Activated T-cell treated with anti-CD3 and anti-CD28 coated beads, Interleukin-2, amount 50 U/mL, for 24 hours (primary cell): ENCODE measurements at regions not wholly inside any gene's neighbourhood (a gene's known extent, or its start where the extent isn't known, plus 50 kb on each side); places are given as distances from the start of the nearest gene placed in this dataset.

Source experiments
- DNase-seq: peaks from one replicate; pipeline ENCODE4 v3.0.0-alpha.2; 2020
- H3K27ac Mint-ChIP-seq: 2 replicates; pipeline ENCODE4 v1.8.0; 2020; ENCODE audit warnings: mild to moderate bottlenecking, mixed read lengths
- H3K27me3 Mint-ChIP-seq: 2 replicates; pipeline ENCODE4 v1.8.0; 2020; ENCODE audit warnings: mixed read lengths
- H3K36me3 Mint-ChIP-seq: 2 replicates; pipeline ENCODE4 v1.8.0; 2020; ENCODE audit warnings: low read depth, mixed read lengths
- H3K4me1 Mint-ChIP-seq: 2 replicates; pipeline ENCODE4 v1.8.0; 2020; ENCODE audit warnings: low read depth, mixed read lengths
- H3K4me3 Mint-ChIP-seq: 2 replicates; pipeline ENCODE4 v1.8.0; 2020; ENCODE audit warnings: mild to moderate bottlenecking, moderate library complexity, mixed read lengths
- H3K9me3 Mint-ChIP-seq: 2 replicates; pipeline ENCODE4 v1.8.0; 2020; ENCODE audit warnings: mixed read lengths

GRCh38 chr5:116663081-116663480, 88.5 kb upstream of the SEMA6A start:
- no peak for DNase-seq
- H3K9me3 Mint-ChIP-seq, result peaks cover 3% of the 10 kb centered on the region
- no peak overlapping the region for H3K27ac Mint-ChIP-seq
- no peaks in the 10 kb centered on the region for H3K4me1 Mint-ChIP-seq
- no peaks in the 10 kb centered on the region for H3K36me3 Mint-ChIP-seq
- H3K27me3 Mint-ChIP-seq, result peaks cover 3% of the 10 kb centered on the region
- no peak overlapping the region for H3K4me3 Mint-ChIP-seq

- no peak overlapping the region for H3K4me3 Mint-ChIP-seq
- peaks cover 9% of the 10 kb centered on the region for H3K27me3 Mint-ChIP-seq
- H3K9me3 Mint-ChIP-seq, result peaks cover 3% of the 10 kb centered on the region
- no peaks in the 10 kb centered on the region for H3K36me3 Mint-ChIP-seq
- DNase-seq, result no peak
- H3K27ac Mint-ChIP-seq, result no peak overlapping the region
- no peaks in the 10 kb centered on the region for H3K4me1 Mint-ChIP-seq
These were observed 86.8 kb upstream of the SEMA6A start for GRCh38 chr5:116661419-116661818.

GRCh38 chr5:116660929-116661328, 86.3 kb upstream of the SEMA6A start:
- Mint-ChIP-seq H3K4me3 (no peak overlapping the region), H3K27ac (no peak overlapping the region), H3K27me3 (peaks cover 9% of the 10 kb centered on the region), H3K9me3 (peaks cover 3% of the 10 kb centered on the region), H3K36me3 (no peaks in the 10 kb centered on the region), H3K4me1 (no peaks in the 10 kb centered on the region)
- no peak for DNase-seq

GRCh38 chr5:116658830-116659229, 84.2 kb upstream of the SEMA6A start:
- Mint-ChIP-seq H3K36me3 (no peaks in the 10 kb centered on the region), H3K9me3 (peaks cover 3% of the 10 kb centered on the region), H3K4me1 (no peaks in the 10 kb centered on the region), H3K27ac (no peak overlapping the region), H3K4me3 (no peak overlapping the region), H3K27me3 (peaks cover 6% of the 10 kb centered on the region)
- DNase-seq, result no peak

GRCh38 chr5:116658141-116658540, 83.5 kb upstream of the SEMA6A start:
- Mint-ChIP-seq H3K27me3 (peaks cover 6% of the 10 kb centered on the region), H3K4me3 (no peak overlapping the region), H3K36me3 (no peaks in the 10 kb centered on the region), H3K9me3 (peaks cover 3% of the 10 kb centered on the region), H3K27ac (no peak overlapping the region), H3K4me1 (no peaks in the 10 kb centered on the region)
- no peak for DNase-seq

DNA sequence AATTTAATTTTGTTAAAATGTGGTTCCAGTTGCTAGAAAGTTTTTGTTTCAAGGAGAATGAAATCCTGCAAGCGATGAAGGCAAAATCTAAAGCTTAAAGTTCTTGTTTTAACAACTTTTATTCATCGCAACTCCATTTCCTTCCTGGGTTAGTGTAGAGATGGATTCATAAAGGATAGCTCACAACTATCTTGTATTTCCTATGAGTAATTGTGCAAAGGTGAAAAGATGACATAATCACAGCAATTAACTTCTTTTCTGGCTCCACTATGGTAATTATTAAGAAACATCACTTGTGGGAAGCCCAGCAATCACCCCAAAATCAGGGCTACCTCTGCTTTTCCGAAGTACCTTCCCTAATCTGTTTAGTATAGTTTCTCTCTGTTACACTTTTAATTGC, 80.8 kb upstream of the SEMA6A start:
- Mint-ChIP-seq H3K4me3 (no peak overlapping the region), H3K4me1 (no peaks in the 10 kb centered on the region), H3K27ac (no peak overlapping the region), H3K27me3 (peaks cover 10% of the 10 kb centered on the region), H3K9me3 (no peaks in the 10 kb centered on the region), H3K36me3 (no peaks in the 10 kb centered on the region)
- DNase-seq, result no peak

- Mint-ChIP-seq H3K27me3 (peaks cover 10% of the 10 kb centered on the region), H3K36me3 (no peaks in the 10 kb centered on the region), H3K27ac (no peak overlapping the region), H3K4me3 (no peak overlapping the region), H3K9me3 (no peaks in the 10 kb centered on the region), H3K4me1 (no peaks in the 10 kb centered on the region)
- DNase-seq, result no peak
These were observed 80.3 kb upstream of the SEMA6A start for GRCh38 chr5:116654925-116655324.

DNA sequence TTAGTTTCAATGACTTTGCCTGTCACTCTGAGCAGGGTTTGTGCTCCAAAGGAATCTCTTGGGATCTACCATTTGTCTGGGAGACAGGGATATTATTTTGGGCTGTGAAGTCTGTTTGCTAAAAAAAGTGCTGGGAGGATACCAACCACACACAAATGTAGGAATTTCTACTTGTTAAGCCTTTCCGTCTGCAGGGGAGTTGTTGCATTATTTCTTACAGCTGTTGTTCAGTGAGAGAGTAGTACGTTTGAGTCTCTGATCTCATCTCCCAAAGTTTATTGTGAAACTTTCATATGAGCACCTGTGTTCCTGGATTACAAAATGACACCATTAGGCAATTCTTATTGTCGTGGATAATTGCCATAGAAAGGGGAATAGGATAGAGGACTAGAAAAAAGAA, 78.3 kb upstream of the SEMA6A start:
- no peak overlapping the region for H3K4me3 Mint-ChIP-seq

GRCh38 chr5:116652196-116652729, 77.6 kb upstream of the SEMA6A start:
- Mint-ChIP-seq H3K4me3 (no peak overlapping the region), H3K36me3 (no peaks in the 10 kb centered on the region), H3K27me3 (peaks cover 10% of the 10 kb centered on the region), H3K4me1 (no peaks in the 10 kb centered on the region), H3K9me3 (peaks cover 2% of the 10 kb centered on the region), H3K27ac (no peak overlapping the region)
- no peak for DNase-seq

More for the DNA sequence above, 78.3 kb upstream of the SEMA6A start:
- DNase-seq, result no peak
- Mint-ChIP-seq H3K9me3 (peaks cover under 1% of the 10 kb centered on the region), H3K27me3 (peaks cover 10% of the 10 kb centered on the region), H3K27ac (no peak overlapping the region), H3K36me3 (no peaks in the 10 kb centered on the region), H3K4me1 (no peaks in the 10 kb centered on the region)

DNA sequence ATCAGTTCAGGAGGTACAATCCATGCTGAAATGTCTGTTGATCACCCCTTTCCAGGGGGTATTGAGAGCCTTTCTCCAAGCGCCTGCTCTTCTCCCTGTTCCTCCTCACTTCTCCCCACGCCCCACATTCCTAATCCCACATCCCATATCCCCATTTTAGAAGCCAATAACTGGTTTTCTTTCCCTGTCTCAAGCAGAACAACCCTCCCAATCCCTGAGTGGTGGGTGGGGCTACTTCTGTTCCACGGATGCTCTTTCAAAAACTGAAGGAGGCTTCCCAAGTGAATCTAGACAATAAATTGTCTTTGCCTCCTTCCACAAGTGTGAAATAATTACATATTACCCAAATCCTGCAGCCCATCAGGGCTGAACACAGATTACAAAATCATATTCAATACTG, 77.0 kb upstream of the SEMA6A start:
- Mint-ChIP-seq H3K4me1 (no peaks in the 10 kb centered on the region), H3K36me3 (no peaks in the 10 kb centered on the region), H3K9me3 (peaks cover 2% of the 10 kb centered on the region), H3K27ac (no peak overlapping the region), H3K27me3 (peaks cover 6% of the 10 kb centered on the region), H3K4me3 (no peak overlapping the region)
- no peak for DNase-seq

DNA sequence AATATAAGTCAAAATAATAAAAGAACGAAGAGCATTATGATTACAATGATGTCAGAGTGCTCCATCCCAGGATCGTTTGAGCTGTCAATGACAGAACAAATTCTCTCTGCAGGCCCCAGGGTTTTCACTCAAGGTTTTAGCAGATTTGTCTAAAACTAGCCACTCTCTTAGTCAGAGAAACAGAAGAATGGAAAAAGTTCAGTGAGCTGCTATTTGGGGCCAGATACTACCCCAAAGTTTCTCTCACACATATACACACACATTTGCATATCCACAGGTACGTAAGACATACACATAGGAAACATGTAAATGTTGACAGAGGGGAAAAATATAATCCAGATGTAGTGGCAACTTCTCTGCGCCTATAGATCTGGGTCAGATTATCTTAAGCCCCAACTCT, 76.3 kb upstream of the SEMA6A start:
- no peak overlapping the region for H3K4me3 Mint-ChIP-seq
- no peaks in the 10 kb centered on the region for H3K36me3 Mint-ChIP-seq

GRCh38 chr5:116650544-116650943, 75.9 kb upstream of the SEMA6A start:
- no peak for DNase-seq
- Mint-ChIP-seq H3K4me1 (no peaks in the 10 kb centered on the region), H3K27me3 (peaks cover 4% of the 10 kb centered on the region), H3K4me3 (no peak overlapping the region), H3K9me3 (peaks cover 2% of the 10 kb centered on the region), H3K27ac (no peak overlapping the region), H3K36me3 (no peaks in the 10 kb centered on the region)

More for the DNA sequence above, 76.3 kb upstream of the SEMA6A start:
- Mint-ChIP-seq H3K4me1 (no peaks in the 10 kb centered on the region), H3K9me3 (peaks cover 2% of the 10 kb centered on the region), H3K27ac (no peak overlapping the region), H3K27me3 (peaks cover 4% of the 10 kb centered on the region)
- DNase-seq, result no peak

DNA sequence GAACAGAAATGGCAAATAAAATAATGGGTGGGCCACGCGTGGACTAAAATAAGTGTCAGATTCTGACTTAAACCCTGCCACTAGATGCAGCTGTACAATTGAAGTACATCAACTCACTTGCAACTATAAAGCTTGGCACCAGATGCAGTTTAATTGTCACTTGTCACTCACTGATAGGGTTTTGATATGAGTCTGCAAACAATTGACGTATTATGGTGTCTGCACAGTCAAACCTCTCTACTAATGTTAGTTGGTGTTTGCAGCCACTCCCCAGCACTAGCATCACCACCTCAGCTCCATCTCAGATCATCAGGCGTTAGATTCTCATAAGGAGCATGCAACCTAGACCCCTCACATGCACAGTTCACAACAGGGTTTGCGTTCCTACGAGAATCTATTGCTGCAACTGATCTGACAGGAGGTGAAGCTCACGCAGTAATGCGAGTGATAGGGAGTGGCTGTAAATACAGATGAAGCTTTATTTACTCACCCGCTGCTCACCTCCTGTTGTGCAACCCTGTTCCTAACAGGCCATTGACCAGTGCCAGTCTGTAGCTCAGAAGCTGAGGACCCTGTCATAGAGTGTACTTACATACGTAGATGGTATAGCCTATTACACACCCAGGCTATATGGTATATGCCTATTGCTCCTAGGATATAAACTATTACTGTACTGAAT, 72.1 kb upstream of the SEMA6A start:
- no peak overlapping the region for H3K27ac Mint-ChIP-seq
- no peaks in the 10 kb centered on the region for H3K27me3 Mint-ChIP-seq
- no peaks in the 10 kb centered on the region for H3K36me3 Mint-ChIP-seq
- H3K4me3 Mint-ChIP-seq, result no peak overlapping the region
- DNase-seq, result no peak
- H3K9me3 Mint-ChIP-seq, result peaks cover 2% of the 10 kb centered on the region
- no peaks in the 10 kb centered on the region for H3K4me1 Mint-ChIP-seq

DNA sequence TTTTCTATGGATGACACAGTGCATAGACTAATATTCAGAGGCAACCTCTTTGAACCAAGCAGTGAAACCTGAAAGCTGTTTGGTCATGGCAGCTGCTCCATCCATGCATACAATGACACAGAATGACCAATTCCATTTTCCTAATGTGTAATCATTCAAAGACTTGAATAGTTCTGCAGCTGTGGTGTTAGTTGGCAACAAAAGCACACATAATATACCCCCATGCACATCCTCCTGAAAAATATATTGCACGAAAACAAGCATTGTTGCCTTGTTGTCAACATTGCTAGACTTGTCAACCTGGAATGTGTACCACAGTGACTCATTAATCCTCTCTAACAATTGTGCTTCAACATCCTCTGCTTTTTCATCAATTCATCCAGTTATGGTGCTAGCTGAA, 71.0 kb upstream of the SEMA6A start:
- Mint-ChIP-seq H3K36me3 (no peaks in the 10 kb centered on the region), H3K27me3 (no peaks in the 10 kb centered on the region), H3K9me3 (peaks cover 2% of the 10 kb centered on the region), H3K4me3 (no peak overlapping the region), H3K4me1 (no peaks in the 10 kb centered on the region), H3K27ac (no peak overlapping the region)
- no peak for DNase-seq

- Mint-ChIP-seq H3K36me3 (no peaks in the 10 kb centered on the region), H3K4me1 (no peaks in the 10 kb centered on the region), H3K27ac (no peak overlapping the region), H3K9me3 (no peaks in the 10 kb centered on the region), H3K4me3 (no peak overlapping the region), H3K27me3 (no peaks in the 10 kb centered on the region)
- no peak for DNase-seq
These were observed 65.6 kb upstream of the SEMA6A start for GRCh38 chr5:116640236-116640635.
